ENCODE measurements at regions not wholly inside any gene's neighbourhood (a gene's known extent, or its start where the extent isn't known, plus 50 kb on each side); places are given as distances from the start of the nearest gene placed in this dataset.

DNA sequence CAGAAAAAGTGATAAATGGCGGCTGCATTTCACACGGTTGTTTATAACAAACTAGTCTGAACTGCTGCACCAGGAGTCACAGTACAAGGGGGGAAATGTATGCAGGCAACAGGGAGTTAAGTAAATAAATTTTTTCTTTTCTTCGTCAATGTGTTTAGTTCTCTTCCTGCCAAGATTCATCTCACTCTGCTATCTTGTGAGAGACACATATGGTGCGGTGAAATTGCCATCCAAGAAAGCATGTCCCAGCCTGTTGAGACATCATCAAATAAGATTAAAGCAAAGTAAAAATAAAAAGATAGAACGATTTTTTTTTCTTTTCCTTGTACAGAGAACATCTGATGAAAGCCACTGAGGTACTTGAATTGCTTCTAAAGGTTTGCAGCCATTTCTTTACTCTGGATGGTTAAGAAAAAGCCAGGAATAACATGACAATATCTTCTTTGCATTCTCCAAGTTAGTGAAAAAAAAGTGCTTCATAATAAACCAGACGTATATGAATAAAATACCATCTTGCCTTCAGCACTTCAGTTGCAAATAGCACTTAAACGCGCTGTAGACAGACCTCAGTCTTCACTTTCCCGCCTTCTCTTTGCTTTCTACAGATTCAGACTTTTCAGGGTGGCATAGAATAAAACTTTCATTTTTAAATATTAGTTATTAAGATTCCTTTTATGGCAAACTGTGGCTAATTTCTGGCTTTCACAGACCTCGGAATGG, 506.2 kb upstream of the ZFHX3 start:
- TF ChIP-seq, protein P1, sequence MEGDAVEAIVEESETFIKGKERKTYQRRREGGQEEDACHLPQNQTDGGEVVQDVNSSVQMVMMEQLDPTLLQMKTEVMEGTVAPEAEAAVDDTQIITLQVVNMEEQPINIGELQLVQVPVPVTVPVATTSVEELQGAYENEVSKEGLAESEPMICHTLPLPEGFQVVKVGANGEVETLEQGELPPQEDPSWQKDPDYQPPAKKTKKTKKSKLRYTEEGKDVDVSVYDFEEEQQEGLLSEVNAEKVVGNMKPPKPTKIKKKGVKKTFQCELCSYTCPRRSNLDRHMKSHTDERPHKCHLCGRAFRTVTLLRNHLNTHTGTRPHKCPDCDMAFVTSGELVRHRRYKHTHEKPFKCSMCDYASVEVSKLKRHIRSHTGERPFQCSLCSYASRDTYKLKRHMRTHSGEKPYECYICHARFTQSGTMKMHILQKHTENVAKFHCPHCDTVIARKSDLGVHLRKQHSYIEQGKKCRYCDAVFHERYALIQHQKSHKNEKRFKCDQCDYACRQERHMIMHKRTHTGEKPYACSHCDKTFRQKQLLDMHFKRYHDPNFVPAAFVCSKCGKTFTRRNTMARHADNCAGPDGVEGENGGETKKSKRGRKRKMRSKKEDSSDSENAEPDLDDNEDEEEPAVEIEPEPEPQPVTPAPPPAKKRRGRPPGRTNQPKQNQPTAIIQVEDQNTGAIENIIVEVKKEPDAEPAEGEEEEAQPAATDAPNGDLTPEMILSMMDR (IDR thresholded peaks at IDR 0.05) = no peak

- TF ChIP-seq, protein P1 (IDR thresholded peaks at IDR 0.05) = no peak
These were observed 502.2 kb upstream of the ZFHX3 start for GRCh38 chr16:73549984-73550631.

GRCh38 chr16:73547552-73548403, 499.9 kb upstream of the ZFHX3 start:
- TF ChIP-seq, protein P1 (IDR thresholded peaks at IDR 0.05) = no peak

- TF ChIP-seq, protein P1 (IDR thresholded peaks at IDR 0.05) = no peak
These were observed 498.5 kb upstream of the ZFHX3 start for GRCh38 chr16:73546341-73546845.

DNA sequence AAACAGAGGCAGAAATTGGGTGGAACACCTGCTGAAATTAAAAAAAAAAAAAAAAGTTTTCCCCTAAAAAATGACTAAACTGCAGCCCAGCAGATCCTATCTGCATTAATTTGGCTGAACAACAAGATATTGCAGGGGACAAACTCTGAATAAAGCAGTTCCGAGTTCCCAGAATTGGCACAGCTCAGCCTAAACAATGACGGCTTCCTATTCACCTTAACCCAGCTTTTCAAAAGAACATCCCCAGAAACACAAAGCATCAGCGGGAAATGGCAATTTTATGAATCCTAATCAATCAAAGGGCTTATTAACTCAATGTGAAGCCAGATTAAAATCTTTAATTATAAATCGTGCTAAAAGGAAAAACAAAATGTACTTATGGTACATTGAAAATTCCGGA, 497.8 kb upstream of the ZFHX3 start:
- TF ChIP-seq, protein P1 (IDR thresholded peaks at IDR 0.05) = no peak

DNA sequence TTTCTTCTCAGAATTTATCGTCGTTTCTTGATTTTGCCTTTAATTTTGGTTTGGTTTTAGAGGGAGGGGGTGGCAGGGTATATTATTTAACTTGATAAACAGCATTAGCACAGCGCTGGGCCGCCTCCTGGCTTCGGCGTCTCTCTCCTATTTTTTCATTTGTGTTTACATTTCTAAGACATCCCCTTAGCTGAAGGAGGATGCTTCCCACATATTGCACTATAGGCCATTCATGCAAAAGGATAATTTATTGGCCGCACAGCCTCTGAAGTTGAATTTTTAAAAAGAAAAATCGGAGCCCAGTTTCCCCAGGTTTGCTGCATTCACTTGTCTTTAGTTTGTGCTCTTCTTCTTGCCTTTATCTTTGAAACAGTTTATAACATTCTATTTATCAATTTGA, 497.4 kb upstream of the ZFHX3 start:
- TF ChIP-seq, protein P1 (IDR thresholded peaks at IDR 0.05) = no peak

DNA sequence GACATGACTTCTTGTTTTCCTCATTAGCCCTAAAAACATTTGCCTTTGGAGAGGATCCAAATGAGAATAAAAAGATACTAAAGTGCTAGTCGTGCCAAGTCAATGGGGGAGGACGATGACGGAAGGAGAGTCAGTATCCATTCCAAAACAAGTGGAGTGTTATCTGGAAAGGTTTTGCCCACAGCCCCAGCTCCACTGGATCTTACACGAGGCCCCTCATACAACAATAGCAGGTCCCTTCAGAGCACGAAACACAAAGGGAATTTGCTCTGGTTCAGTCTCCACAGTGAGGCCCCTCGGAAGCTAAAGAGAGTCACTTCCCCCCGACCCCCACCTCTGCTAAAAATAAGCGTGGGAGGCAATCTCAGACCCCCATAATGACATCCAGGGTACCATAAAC, 496.9 kb upstream of the ZFHX3 start:
- TF ChIP-seq, protein P1 (IDR thresholded peaks at IDR 0.05) = no peak

Data from LNCAP (cell line).